ENCODE measurements at regions not wholly inside any gene's neighbourhood (a gene's known extent, or its start where the extent isn't known, plus 50 kb on each side); places are given as distances from the start of the nearest gene placed in this dataset.
"Not testable (repeated sequence)": the region's sequence is repeated elsewhere in the genome, so short reads cannot be mapped to it uniquely, and the experiment has no call there.

- intact Hi-C loops (cut with micrococcal nuclease), result not testable (repeated sequence)
These were observed 938.7 kb downstream of the NLGN4X start for GRCh38 chrX:5289949-5290348.

GRCh38 chrX:5278908-5279307 lies 949.8 kb downstream of the NLGN4X start:
- no peaks in the 10 kb centered on the region for H3K27me3 Mint-ChIP-seq
- no peaks in the 10 kb centered on the region for H3K9me3 Mint-ChIP-seq
- no peaks in the 10 kb centered on the region for H3K4me1 Mint-ChIP-seq
- no peak overlapping the region for H3K4me3 Mint-ChIP-seq
- H3K36me3 Mint-ChIP-seq (ENCODE audit: low read depth), result no peaks in the 10 kb centered on the region
- no peak for DNase-seq
- no peak overlapping the region for H3K27ac Mint-ChIP-seq
- intact Hi-C loops (cut with micrococcal nuclease), result no loop called here

More at GRCh38 chrX:5289949-5290348, 938.7 kb downstream of the NLGN4X start:
- DNase-seq; H3K9me3 Mint-ChIP-seq; H3K36me3 Mint-ChIP-seq (ENCODE audit: low read depth); H3K4me1 Mint-ChIP-seq; H3K27me3 Mint-ChIP-seq; H3K27ac Mint-ChIP-seq; H3K4me3 Mint-ChIP-seq: not testable (repeated sequence)

DNA sequence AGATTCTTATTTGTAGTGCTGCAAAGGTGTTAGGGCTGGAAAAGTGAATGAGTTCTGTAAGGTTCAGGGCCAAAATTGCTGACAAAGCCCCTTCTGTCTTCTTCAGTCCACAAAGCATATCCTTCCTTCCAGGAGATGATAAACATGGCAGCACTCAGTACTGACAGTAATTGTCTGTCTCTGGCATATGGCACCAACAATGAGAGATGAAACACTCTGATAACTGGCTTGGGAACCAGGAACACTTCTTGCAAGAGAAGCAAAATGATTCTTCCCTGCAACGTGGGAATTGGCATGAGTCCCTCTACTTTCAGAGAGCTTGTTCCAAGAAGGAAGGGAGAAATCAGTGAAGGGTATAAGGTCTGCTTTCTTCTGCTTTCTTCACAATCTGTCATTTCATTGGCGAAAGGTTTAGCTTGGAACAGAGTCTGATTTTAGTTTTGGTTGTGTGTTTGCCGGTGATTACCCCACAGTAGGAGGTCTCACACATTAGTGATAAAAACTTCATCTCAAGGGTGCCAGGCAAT lies 963.3 kb downstream of the NLGN4X start:
- Mint-ChIP-seq H3K27ac (no peak overlapping the region), H3K36me3 (ENCODE audit: low read depth) (no peaks in the 10 kb centered on the region), H3K27me3 (no peaks in the 10 kb centered on the region), H3K4me1 (no peaks in the 10 kb centered on the region), H3K4me3 (no peak overlapping the region), H3K9me3 (no peaks in the 10 kb centered on the region)
- DNase-seq, result no peak
- intact Hi-C loops (cut with micrococcal nuclease), result no loop called here

DNA sequence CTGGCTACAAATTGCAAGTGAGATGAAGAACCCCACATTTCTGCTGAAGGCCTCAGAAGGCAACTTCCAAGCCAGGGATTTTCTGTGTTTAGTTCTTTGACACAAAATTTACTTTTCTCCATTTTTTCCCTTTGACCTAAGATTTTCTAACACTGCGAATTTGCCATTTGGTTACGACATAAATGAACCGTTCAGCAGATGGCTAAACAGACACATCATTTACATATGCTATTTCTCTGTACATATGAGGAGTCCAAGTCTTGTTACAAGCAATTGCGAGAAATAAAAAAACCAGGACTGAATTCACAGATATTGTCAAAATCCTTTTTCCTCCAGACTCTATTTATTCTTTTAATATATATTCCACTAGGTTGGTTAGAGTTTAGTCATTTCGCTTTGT lies 978.6 kb downstream of the NLGN4X start:
- Mint-ChIP-seq H3K4me1 (no peaks in the 10 kb centered on the region), H3K4me3 (no peak overlapping the region), H3K36me3 (ENCODE audit: low read depth) (no peaks in the 10 kb centered on the region), H3K27ac (no peak overlapping the region), H3K27me3 (no peaks in the 10 kb centered on the region), H3K9me3 (no peaks in the 10 kb centered on the region)
- no peak for DNase-seq
- intact Hi-C loops (cut with micrococcal nuclease), result no loop called here

DNA sequence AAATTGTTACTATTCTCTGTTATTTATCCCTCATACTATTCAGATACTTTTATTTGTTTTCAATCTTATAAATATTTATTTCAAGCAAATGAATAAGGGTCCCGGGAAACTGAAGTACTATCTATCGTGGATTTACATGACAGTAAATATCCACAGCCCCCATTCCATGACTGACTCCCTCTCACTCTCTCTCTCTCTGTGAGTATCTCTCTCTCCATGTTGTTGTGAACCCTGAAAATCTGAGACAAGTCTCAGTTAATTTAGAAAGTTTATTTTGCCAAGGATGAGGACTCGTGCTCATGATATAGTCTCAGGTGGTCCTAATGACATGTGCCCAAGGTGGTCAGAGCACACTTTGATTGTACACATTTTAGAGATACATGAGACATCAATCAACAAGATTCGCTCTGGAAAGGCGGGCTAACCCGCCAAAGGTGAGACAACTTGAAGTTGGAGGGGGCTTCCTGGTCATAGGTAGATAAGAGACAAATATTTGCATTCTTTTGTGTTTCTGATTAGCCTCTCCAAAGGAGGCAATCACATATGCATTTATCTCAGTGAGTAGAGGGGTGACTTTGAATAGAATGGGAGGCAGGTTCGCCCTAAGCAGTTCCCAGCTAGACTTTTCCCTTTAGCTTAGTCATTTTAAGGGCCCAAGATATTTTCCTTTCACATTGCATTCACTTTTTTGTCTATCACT lies 986.4 kb downstream of the NLGN4X start:
- intact Hi-C loops (cut with micrococcal nuclease), result no loop called here
- H3K9me3 Mint-ChIP-seq, result no peaks in the 10 kb centered on the region

DNA sequence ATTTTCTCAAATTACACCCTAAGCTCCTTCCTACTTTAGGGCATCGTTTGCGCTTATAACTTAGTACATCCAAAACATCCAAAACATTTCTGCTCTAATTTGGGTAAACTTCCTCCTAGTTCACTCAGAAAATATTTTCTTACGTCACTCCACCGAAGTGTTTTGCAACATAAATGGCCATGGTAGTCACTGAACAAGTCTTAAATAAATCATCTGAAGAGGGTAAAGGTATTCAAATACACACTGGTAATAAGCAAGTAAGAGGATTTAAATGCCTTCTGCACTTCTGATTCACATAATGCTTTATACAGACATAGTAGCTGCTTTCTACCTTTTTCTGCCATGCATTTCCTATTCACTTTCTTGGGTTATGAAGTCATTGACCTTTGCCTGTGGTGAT lies 991.9 kb downstream of the NLGN4X start:
- Mint-ChIP-seq H3K27ac (no peak overlapping the region), H3K4me1 (no peaks in the 10 kb centered on the region), H3K9me3 (no peaks in the 10 kb centered on the region), H3K27me3 (no peaks in the 10 kb centered on the region), H3K36me3 (ENCODE audit: low read depth) (no peaks in the 10 kb centered on the region), H3K4me3 (no peak overlapping the region)
- DNase-seq, result no peak
- intact Hi-C loops (cut with micrococcal nuclease), result no loop called here

More for the DNA sequence above, 986.4 kb downstream of the NLGN4X start:
- Mint-ChIP-seq H3K4me3 (no peak overlapping the region), H3K27me3 (no peaks in the 10 kb centered on the region), H3K4me1 (no peaks in the 10 kb centered on the region), H3K36me3 (ENCODE audit: low read depth) (no peaks in the 10 kb centered on the region), H3K27ac (no peak overlapping the region)
- DNase-seq, result no peak

DNA sequence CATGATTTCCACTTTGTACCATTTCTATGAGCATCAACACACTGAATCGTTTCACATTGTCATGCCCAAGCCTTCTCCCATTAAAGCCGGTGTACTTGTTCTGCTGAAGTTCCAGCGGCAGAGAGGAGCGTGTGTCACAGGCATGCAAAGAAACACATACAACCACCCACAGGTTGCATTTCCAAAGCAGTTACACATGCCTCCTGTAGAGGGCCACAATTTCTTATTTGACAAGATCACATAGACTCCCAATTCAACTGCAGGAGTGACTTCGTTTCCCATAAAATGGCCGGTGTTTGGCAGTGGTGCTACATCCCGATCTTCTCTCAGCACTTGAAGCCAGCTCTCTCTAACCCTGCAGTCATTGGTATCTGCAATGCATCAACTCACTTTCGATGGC lies 992.6 kb downstream of the NLGN4X start:
- Mint-ChIP-seq H3K36me3 (ENCODE audit: low read depth) (no peaks in the 10 kb centered on the region), H3K27me3 (no peaks in the 10 kb centered on the region), H3K9me3 (no peaks in the 10 kb centered on the region), H3K27ac (no peak overlapping the region), H3K4me3 (no peak overlapping the region), H3K4me1 (no peaks in the 10 kb centered on the region)
- intact Hi-C loops (cut with micrococcal nuclease), result no loop called here
- no peak for DNase-seq

- Mint-ChIP-seq H3K9me3 (no peaks in the 10 kb centered on the region), H3K27ac (no peak overlapping the region), H3K27me3 (no peaks in the 10 kb centered on the region), H3K4me1 (no peaks in the 10 kb centered on the region), H3K36me3 (ENCODE audit: low read depth) (no peaks in the 10 kb centered on the region), H3K4me3 (no peak overlapping the region)
- intact Hi-C loops (cut with micrococcal nuclease), result no loop called here
- no peak for DNase-seq
These were observed 994.8 kb downstream of the NLGN4X start for GRCh38 chrX:5233830-5234229.

DNA sequence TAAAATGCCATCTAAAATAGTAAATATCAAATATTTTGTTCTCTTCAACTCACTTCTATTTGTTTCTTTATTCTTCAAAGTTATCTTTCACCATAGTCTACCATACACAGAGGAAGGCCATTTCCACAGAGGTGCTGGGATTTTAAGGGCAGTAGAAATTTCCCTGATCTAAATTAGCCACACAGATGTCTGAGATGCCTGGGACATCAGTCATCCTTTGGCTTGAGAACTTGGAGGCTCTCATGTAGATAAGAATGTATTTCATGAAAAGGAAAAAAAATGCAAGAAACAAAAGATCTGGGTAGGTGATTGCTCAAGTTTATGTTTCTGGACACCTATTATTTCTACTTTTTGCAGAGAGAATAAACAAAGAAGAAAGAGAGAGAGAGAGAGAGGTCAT lies 1008.2 kb downstream of the NLGN4X start:
- Mint-ChIP-seq H3K4me1 (no peaks in the 10 kb centered on the region), H3K27ac (no peak overlapping the region), H3K27me3 (no peaks in the 10 kb centered on the region), H3K9me3 (peaks cover 4% of the 10 kb centered on the region), H3K4me3 (no peak overlapping the region), H3K36me3 (ENCODE audit: low read depth) (no peaks in the 10 kb centered on the region)
- intact Hi-C loops (cut with micrococcal nuclease), result no loop called here
- DNase-seq, result no peak

DNA sequence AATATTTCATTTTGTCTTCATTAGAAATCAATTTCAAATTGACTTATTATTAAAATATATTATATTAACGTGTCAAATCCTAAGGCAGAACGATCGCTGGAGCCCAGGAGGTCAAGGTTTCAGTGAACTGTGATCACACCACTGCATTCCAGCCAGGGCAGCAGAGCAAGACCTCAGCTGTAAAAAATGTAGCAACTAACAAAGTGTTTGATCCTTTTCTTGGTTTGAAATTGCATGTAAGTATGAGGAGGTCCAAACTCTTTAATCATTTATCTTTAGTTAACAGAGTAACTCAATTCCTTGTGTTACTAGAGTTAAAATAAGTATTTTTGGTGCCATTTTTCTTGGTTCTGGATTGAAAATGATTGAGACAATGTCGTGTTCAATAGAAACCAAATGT lies 1033.9 kb downstream of the NLGN4X start:
- H3K4me1 Mint-ChIP-seq, result no peaks in the 10 kb centered on the region
- no peaks in the 10 kb centered on the region for H3K9me3 Mint-ChIP-seq
- H3K27me3 Mint-ChIP-seq, result no peaks in the 10 kb centered on the region
- H3K27ac Mint-ChIP-seq, result no peak overlapping the region
- H3K4me3 Mint-ChIP-seq, result no peak overlapping the region
- no peak for DNase-seq
- intact Hi-C loops (cut with micrococcal nuclease), result no loop called here
- H3K36me3 Mint-ChIP-seq (ENCODE audit: low read depth), result no peaks in the 10 kb centered on the region

DNA sequence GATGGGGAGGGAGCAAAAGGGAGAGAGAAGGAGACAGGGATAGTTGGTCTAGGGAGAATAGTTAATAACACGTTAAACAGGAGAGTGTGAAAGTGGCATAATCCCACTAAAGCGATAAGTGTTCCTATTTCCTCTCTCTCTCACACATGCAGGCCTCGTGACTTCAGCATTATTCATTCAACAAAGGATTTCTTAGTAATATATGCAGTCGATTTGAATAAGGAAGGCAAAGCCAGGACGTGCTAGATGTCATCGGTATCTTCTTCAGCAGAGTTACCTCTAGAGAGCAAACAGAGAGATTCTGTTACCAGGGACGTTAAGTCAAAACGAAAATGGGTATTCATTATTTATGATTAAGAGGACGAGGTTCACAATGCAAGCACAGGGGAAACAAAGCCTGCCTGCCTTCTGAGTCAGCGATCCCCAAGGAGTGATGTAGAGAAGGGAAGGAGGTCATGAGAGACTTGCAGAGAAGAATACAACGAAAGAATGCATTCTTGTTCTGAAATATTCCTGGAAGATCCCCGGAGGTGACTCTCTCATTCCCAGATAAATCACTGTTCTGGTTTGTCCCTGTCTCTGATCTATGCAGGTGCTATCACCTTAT lies 1048.4 kb downstream of the NLGN4X start:
- Mint-ChIP-seq H3K4me3 (no peak overlapping the region), H3K36me3 (ENCODE audit: low read depth) (no peaks in the 10 kb centered on the region), H3K4me1 (no peaks in the 10 kb centered on the region), H3K27me3 (no peaks in the 10 kb centered on the region), H3K27ac (no peak overlapping the region), H3K9me3 (no peaks in the 10 kb centered on the region)
- intact Hi-C loops (cut with micrococcal nuclease), result no loop called here
- no peak for DNase-seq

DNA sequence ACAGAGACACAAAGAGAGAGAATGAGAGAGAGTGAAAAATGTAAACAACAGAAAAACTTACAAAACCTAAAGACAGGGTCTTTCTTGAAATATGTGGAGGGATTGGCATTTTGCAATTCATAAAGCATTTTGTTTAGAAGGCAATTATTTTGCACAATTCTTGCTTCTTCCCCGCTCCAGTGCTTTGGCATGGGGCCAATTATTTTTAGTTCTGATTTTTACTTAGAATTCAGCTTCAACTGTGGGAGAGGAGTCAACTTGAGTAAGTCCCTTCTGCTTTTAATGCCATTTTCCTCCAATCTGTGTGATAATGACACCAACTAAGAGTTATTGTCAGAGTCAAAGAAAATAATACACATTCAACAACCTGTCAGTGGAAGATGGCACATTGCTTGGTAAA lies 1051.9 kb downstream of the NLGN4X start:
- H3K4me3 Mint-ChIP-seq, result no peak overlapping the region
- no peaks in the 10 kb centered on the region for H3K9me3 Mint-ChIP-seq
- no peak for DNase-seq
- no peak overlapping the region for H3K27ac Mint-ChIP-seq
- intact Hi-C loops (cut with micrococcal nuclease), result no loop called here
- H3K27me3 Mint-ChIP-seq, result no peaks in the 10 kb centered on the region
- no peaks in the 10 kb centered on the region for H3K4me1 Mint-ChIP-seq
- H3K36me3 Mint-ChIP-seq (ENCODE audit: low read depth), result no peaks in the 10 kb centered on the region

DNA sequence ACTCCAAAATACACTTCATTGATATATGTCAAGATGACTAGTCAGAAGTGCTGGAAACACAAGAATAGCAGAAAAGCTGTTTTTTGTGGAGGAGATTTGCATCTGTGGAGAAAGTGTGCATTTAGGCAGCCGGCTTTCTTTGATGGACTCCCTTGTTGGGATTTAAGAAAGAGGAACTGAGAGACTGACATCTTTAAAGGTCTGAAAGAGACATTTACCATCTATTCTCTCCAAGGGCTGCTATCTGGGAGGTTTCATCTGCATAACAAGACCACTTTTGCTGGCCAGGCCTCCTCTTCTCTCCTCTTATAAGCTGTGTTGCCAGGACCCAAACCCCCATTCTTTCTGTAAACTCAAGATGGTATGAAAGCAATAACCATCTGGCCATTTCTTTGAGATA lies 1065.0 kb downstream of the NLGN4X start:
- no peaks in the 10 kb centered on the region for H3K9me3 Mint-ChIP-seq
- H3K27ac Mint-ChIP-seq, result no peak overlapping the region
- no peak overlapping the region for H3K4me3 Mint-ChIP-seq
- H3K27me3 Mint-ChIP-seq, result no peaks in the 10 kb centered on the region
- H3K36me3 Mint-ChIP-seq (ENCODE audit: low read depth), result no peaks in the 10 kb centered on the region
- intact Hi-C loops (cut with micrococcal nuclease), result no loop called here
- no peaks in the 10 kb centered on the region for H3K4me1 Mint-ChIP-seq
- DNase-seq, result no peak

- no peaks in the 10 kb centered on the region for H3K9me3 Mint-ChIP-seq
- intact Hi-C loops (cut with micrococcal nuclease), result no loop called here
- H3K36me3 Mint-ChIP-seq (ENCODE audit: low read depth), result no peaks in the 10 kb centered on the region
- no peak for DNase-seq
- no peaks in the 10 kb centered on the region for H3K4me1 Mint-ChIP-seq
- no peak overlapping the region for H3K4me3 Mint-ChIP-seq
- H3K27ac Mint-ChIP-seq, result no peak overlapping the region
- H3K27me3 Mint-ChIP-seq, result no peaks in the 10 kb centered on the region
These were observed 1073.4 kb downstream of the NLGN4X start for GRCh38 chrX:5155301-5155700.

GRCh38 chrX:5145957-5146356 lies 1082.7 kb downstream of the NLGN4X start:
- intact Hi-C loops (cut with micrococcal nuclease), result no loop called here
- Mint-ChIP-seq H3K9me3 (no peaks in the 10 kb centered on the region), H3K4me3 (no peak overlapping the region), H3K27ac (no peak overlapping the region), H3K27me3 (no peaks in the 10 kb centered on the region), H3K36me3 (ENCODE audit: low read depth) (no peaks in the 10 kb centered on the region), H3K4me1 (no peaks in the 10 kb centered on the region)
- DNase-seq, result no peak
